ENCODE measurements at regions not wholly inside any gene's neighbourhood (a gene's known extent, or its start where the extent isn't known, plus 50 kb on each side); places are given as distances from the start of the nearest gene placed in this dataset.
"Not testable (repeated sequence)": the region's sequence is repeated elsewhere in the genome, so short reads cannot be mapped to it uniquely, and the experiment has no call there.

DNA sequence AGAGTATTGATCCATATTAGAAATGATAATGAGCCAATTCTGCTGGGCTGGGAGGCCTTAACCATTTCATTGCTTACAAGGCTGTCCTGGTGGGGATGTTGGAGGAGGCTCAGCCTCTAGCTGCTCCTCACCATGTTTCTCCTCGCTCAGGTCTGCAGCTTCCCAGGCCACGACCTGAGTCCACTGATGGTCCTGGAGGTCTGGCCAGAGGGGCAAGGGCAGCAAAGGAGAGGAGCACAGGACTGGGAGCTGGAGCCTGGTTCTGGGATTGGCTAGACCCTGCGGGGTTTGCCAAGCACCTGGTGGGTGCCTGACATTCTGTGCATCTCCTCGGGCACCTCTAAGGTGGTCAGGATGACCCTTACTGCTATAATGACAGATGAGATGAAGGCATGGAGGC, 92.6 kb downstream of the KIF26A start:
- H3K4me1 ChIP-seq: no peaks in the 10 kb centered on the region
- intact Hi-C loops (cut with DNase I): no loop called here
- peaks cover 7% of the 10 kb centered on the region for H3K9me3 ChIP-seq
- H3K27me3 ChIP-seq: no peaks in the 10 kb centered on the region
- DNase-seq: peak; percentile 40
- H3K36me3 ChIP-seq: no peaks in the 10 kb centered on the region
- H3K27ac ChIP-seq: no peak overlapping the region
- no peak for ATAC-seq
- TF ChIP-seq, protein P1, sequence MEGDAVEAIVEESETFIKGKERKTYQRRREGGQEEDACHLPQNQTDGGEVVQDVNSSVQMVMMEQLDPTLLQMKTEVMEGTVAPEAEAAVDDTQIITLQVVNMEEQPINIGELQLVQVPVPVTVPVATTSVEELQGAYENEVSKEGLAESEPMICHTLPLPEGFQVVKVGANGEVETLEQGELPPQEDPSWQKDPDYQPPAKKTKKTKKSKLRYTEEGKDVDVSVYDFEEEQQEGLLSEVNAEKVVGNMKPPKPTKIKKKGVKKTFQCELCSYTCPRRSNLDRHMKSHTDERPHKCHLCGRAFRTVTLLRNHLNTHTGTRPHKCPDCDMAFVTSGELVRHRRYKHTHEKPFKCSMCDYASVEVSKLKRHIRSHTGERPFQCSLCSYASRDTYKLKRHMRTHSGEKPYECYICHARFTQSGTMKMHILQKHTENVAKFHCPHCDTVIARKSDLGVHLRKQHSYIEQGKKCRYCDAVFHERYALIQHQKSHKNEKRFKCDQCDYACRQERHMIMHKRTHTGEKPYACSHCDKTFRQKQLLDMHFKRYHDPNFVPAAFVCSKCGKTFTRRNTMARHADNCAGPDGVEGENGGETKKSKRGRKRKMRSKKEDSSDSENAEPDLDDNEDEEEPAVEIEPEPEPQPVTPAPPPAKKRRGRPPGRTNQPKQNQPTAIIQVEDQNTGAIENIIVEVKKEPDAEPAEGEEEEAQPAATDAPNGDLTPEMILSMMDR (IDR thresholded peaks at IDR 0.05): no peak
- no peak overlapping the region for H3K4me3 ChIP-seq

DNA sequence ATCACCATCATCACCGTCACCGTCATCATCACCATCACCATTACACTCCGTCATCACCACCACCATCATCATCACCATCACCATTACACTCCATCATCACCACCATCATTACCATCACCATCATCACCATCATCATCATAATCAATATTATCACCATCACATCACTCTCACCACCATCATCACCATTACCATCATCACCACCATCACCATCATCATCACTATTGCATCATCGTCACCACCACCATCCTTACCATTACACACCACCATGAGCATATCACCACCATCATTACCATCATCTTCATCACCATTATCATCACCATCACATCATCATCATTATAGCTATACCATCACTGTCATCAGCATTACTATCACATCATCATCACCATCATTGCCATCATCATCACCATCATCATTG, 93.7 kb downstream of the KIF26A start:
- H3K27me3 ChIP-seq: no peaks in the 10 kb centered on the region
- H3K36me3 ChIP-seq: no peaks in the 10 kb centered on the region
- no peaks in the 10 kb centered on the region for H3K4me1 ChIP-seq
- ATAC-seq: no peak
- TF ChIP-seq, protein P1 (IDR thresholded peaks at IDR 0.05): no peak
- DNase-seq: no peak
- H3K27ac ChIP-seq: no peak overlapping the region
- H3K4me3 ChIP-seq: no peak overlapping the region
- intact Hi-C loops (cut with DNase I): no loop called here
- H3K9me3 ChIP-seq: peaks cover 7% of the 10 kb centered on the region

DNA sequence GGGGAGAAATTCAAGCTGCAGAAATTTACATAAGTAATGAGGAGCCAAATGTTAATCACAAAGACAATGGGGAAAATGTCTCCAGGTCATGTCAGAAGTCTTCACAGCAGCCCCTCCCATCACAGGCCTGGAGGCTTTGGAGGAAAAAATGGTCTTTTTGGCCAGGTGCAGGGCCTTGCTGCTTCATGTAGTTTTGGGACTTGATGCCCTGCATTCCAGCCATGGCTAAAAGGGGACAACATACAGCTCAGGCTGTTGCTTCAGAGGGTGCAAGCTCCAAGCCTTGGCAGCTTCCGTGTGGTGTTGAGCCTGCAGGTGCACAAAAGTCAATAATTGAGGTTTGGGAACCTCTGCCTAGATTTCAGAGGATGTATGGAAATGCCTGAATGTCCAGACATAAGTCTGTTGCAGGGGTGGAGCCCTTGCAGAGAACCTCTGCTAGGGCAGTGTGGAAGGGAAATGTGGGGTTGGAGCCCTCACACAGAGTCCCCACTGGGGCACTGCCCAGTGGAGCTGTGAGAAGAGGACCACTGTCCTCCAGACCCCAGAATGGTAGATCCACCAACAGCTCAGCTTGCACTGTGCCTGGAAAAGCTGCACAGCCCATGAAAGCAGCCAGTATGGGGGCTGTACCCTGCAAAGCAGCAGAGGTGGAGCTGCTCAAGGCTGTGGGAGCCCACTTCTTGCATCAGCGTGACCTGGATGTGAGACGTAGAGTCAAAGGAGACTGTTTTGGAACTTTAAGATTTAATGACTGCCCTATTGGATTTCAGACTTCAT, 95.8 kb downstream of the KIF26A start:
- H3K9me3 ChIP-seq; H3K27ac ChIP-seq; H3K36me3 ChIP-seq; intact Hi-C loops (cut with DNase I); ATAC-seq; H3K27me3 ChIP-seq; H3K4me1 ChIP-seq; H3K4me3 ChIP-seq: not testable (repeated sequence)
- peak; percentile 23 for DNase-seq

DNA sequence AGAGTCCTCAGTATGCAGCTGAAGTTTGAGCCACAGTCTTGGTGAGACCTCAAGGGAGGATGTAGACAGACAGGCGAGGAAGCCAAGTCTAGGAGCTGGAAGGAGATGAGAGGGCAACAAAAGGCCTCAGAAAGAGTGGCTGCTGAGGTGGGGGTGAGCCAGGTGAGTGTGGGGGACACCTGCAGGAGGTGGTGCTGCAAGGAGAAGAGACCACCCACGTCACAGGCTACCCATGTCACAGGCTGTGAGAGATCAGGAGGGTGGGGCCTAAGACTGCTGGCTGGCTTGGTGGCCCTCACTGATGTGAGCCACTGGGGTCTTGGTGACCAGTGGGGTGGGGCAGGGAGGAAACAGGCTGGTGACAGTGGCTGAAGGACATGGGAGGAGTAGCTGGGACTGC, 97.3 kb downstream of the KIF26A start:
- intact Hi-C loops (cut with DNase I): no loop called here

DNA sequence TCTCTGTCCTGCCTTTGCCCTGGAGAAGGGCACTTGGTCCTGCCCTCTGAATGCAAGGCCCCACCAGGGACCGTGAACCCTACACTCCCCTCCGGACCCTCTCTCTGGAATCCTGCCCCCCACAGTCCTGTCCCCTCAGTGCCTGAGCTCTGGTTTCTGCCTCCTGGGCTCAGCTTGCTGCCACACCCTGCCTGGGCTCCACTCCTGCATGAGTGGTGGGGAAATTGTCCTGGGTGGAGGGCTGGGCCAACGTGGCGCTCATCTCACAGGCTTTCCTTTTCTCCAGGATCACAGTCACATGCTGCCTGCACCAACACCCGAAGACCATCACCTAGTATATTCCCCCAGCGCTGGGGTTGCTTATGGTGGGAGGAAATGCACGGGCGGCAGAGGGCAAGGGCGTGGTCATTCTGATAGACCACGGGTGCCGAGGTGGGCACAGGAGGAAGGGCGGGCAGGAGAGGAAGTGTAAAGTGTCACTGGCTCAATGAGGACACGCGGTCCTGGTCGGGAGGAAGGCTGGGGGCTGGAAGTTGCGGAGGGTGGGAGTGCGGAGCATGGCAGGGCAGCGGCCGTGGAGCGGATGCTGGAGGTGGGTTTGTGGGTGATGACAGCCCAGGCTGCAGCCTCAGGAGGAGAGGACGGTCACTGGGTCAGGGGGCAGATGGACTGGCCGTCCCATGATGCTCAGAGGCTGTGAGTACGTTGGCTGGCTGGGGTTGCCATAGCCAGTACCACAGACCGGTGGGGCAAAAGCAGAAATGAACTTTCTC, 99.5 kb downstream of the KIF26A start:
- no peak for ATAC-seq
- H3K4me3 ChIP-seq: no peak overlapping the region
- DNase-seq: no peak
- TF ChIP-seq, protein P1 (IDR thresholded peaks at IDR 0.05): no peak
- H3K36me3 ChIP-seq: no peaks in the 10 kb centered on the region
- no peaks in the 10 kb centered on the region for H3K27me3 ChIP-seq
- intact Hi-C loops (cut with DNase I): no loop called here
- H3K4me1 ChIP-seq: no peaks in the 10 kb centered on the region
- peaks cover 7% of the 10 kb centered on the region for H3K9me3 ChIP-seq
- H3K27ac ChIP-seq: no peak overlapping the region

More for the DNA sequence above, 97.3 kb downstream of the KIF26A start:
- TF ChIP-seq, protein P1 (IDR thresholded peaks at IDR 0.05): no peak
- Histone ChIP-seq H3K9me3 (peaks cover 7% of the 10 kb centered on the region), H3K36me3 (no peaks in the 10 kb centered on the region), H3K4me1 (no peaks in the 10 kb centered on the region), H3K4me3 (no peak overlapping the region), H3K27ac (no peak overlapping the region), H3K27me3 (no peaks in the 10 kb centered on the region)
- ATAC-seq (no peak), DNase-seq (no peak)
